DND-41 (cell line): ENCODE measurements at regions not wholly inside any gene's neighbourhood (a gene's known extent, or its start where the extent isn't known, plus 50 kb on each side); places are given as distances from the start of the nearest gene placed in this dataset.
"Not testable (repeated sequence)": the region's sequence is repeated elsewhere in the genome, so short reads cannot be mapped to it uniquely, and the experiment has no call there.

Source experiments
- ATAC-seq: fragments of 200-7000 bp; cut with Tn5 transposase; 3 replicates; pipeline ENCODE4 v1.9.1; 2021; ENCODE audit warnings: low read depth; ENCODE audit not compliant: insufficient read depth
- DNase-seq: peaks from one replicate; pipeline ENCODE4 v3.0.0-alpha.2; 2020
- H2AFZ ChIP-seq: 2 replicates; pipeline ENCODE4 v1.6.0; 2012; ENCODE audit warnings: low read depth, low read length
- H3K27ac ChIP-seq: 2 replicates; pipeline ENCODE4 v1.5.1; 2012; ENCODE audit warnings: low read length, inconsistent platforms
- H3K27me3 ChIP-seq: fragments of 200-600 bp; sonication (generic); 2 replicates; pipeline ENCODE4 v1.6.0; 2012; ENCODE audit warnings: low read length, mild to moderate bottlenecking, inconsistent platforms; ENCODE audit not compliant: insufficient read depth, poor library complexity
- H3K36me3 ChIP-seq: 2 replicates; pipeline ENCODE4 v1.5.1; 2012; ENCODE audit warnings: low read length, inconsistent platforms; ENCODE audit not compliant: insufficient read depth
- H3K4me1 ChIP-seq: 2 replicates; pipeline ENCODE4 v1.5.1; 2012; ENCODE audit warnings: mild to moderate bottlenecking, low read length; ENCODE audit not compliant: insufficient read depth
- H3K4me2 ChIP-seq: 2 replicates; pipeline ENCODE4 v1.6.0; 2012; ENCODE audit warnings: mild to moderate bottlenecking, moderate library complexity, low read length, inconsistent platforms; ENCODE audit not compliant: insufficient read depth
- H3K4me3 ChIP-seq, 2 experiments: fragments of 200-600 bp in 1 of 2; shearing (Covaris generic) in 1 of 2; 2 replicates each; pipeline ENCODE4 v1.5.1; 2012 to 2016; ENCODE audit warnings: inconsistent platforms in 2 of 2, low read length in 2 of 2, mild to moderate bottlenecking in 2 of 2, low read depth in 1 of 2, moderate library complexity in 1 of 2
- H3K79me2 ChIP-seq: 2 replicates; pipeline ENCODE4 v1.6.0; 2012; ENCODE audit warnings: low read length, inconsistent platforms; ENCODE audit not compliant: insufficient read depth
- H3K9ac ChIP-seq: 2 replicates; pipeline ENCODE4 v1.6.0; 2012; ENCODE audit warnings: low read depth, mild to moderate bottlenecking, inconsistent platforms, low read length, moderate library complexity
- H3K9me3 ChIP-seq: 2 replicates; pipeline ENCODE4 v1.5.1; 2012; ENCODE audit warnings: low read length, moderate library complexity, mild to moderate bottlenecking, inconsistent platforms; ENCODE audit not compliant: insufficient read depth, severe bottlenecking
- H4K20me1 ChIP-seq: 2 replicates; pipeline ENCODE4 v1.6.0; 2012; ENCODE audit warnings: low read length; ENCODE audit not compliant: insufficient read depth
- CTCF ChIP-seq: IDR thresholded peaks from 2 replicates; pipeline ENCODE4 v1.5.1; 2012; ENCODE audit warnings: borderline replicate concordance, low read length, moderate library complexity, mild to moderate bottlenecking; ENCODE audit not compliant: poor library complexity, severe bottlenecking; ENCODE audit errors: extremely low read depth
- EZH2 ChIP-seq: IDR thresholded peaks from 3 replicates; pipeline ENCODE4 v1.6.1; 2012; ENCODE audit warnings: borderline replicate concordance, low read depth, mild to moderate bottlenecking, moderate library complexity, low read length, inconsistent platforms; ENCODE audit not compliant: severe bottlenecking

- Histone ChIP-seq H3K79me2 (no peaks in the 10 kb centered on the region), H3K27me3 (no peaks in the 10 kb centered on the region), H4K20me1 (no peaks in the 10 kb centered on the region), H3K36me3 (no peaks in the 10 kb centered on the region), H3K4me1 (no peaks in the 10 kb centered on the region), H2AFZ (no peak overlapping the region), H3K4me2 (no peak overlapping the region), H3K27ac (no peak overlapping the region), H3K4me3 (no peak overlapping the region), H3K9me3 (no peaks in the 10 kb centered on the region), H3K9ac (no peak overlapping the region)
- no peak for DNase-seq
- TF ChIP-seq EZH2: no peak
- peak; percentile 53; the same call in 2 of the 3 replicates for ATAC-seq
Observed at GRCh38 chr10:9126728-9127127, 1072.2 kb downstream of the GATA3 start.

- no peak overlapping the region for H2AFZ ChIP-seq
Observed at GRCh38 chr10:9137368-9137767, 1082.9 kb downstream of the GATA3 start.

GRCh38 chr10:9138829-9139228 is 1084.3 kb downstream of the GATA3 start:
- not testable (repeated sequence) for H3K4me1 ChIP-seq, H3K9me3 ChIP-seq, H3K4me3 ChIP-seq, H2AFZ ChIP-seq, ATAC-seq, DNase-seq, H3K4me2 ChIP-seq, H3K36me3 ChIP-seq, H3K27me3 ChIP-seq, H4K20me1 ChIP-seq, H3K79me2 ChIP-seq, H3K9ac ChIP-seq, H3K27ac ChIP-seq

More at GRCh38 chr10:9137368-9137767, 1082.9 kb downstream of the GATA3 start:
- H3K4me2 ChIP-seq: no peak overlapping the region
- no peak overlapping the region for H3K4me3 ChIP-seq
- H3K27me3 ChIP-seq: no peaks in the 10 kb centered on the region
- H3K79me2 ChIP-seq: no peaks in the 10 kb centered on the region
- H3K9me3 ChIP-seq: no peaks in the 10 kb centered on the region
- no peak for DNase-seq
- no peak overlapping the region for H3K27ac ChIP-seq
- no peak overlapping the region for H3K9ac ChIP-seq
- no peaks in the 10 kb centered on the region for H3K36me3 ChIP-seq
- H4K20me1 ChIP-seq: no peaks in the 10 kb centered on the region
- ATAC-seq: no peak
- no peaks in the 10 kb centered on the region for H3K4me1 ChIP-seq
- no peak for TF ChIP-seq EZH2
- TF ChIP-seq CTCF: no peak

GRCh38 chr10:9140373-9140772 is 1085.9 kb downstream of the GATA3 start:
- Histone ChIP-seq H3K9me3 (no peaks in the 10 kb centered on the region), H3K27me3 (no peaks in the 10 kb centered on the region), H3K9ac (no peak overlapping the region), H2AFZ (no peak overlapping the region), H3K4me2 (no peak overlapping the region), H3K4me3 (no peak overlapping the region), H3K4me1 (no peaks in the 10 kb centered on the region), H3K36me3 (no peaks in the 10 kb centered on the region), H4K20me1 (no peaks in the 10 kb centered on the region), H3K79me2 (no peaks in the 10 kb centered on the region), H3K27ac (no peak overlapping the region)
- DNase-seq (no peak), ATAC-seq (no peak)
- TF ChIP-seq CTCF (no peak), EZH2 (no peak)
